Upper lobe of left lung (tissue), 4 donors: ENCODE measurements at regions not wholly inside any gene's neighbourhood (a gene's known extent, or its start where the extent isn't known, plus 50 kb on each side); places are given as distances from the start of the nearest gene placed in this dataset.

Experiments used
- CTCF ChIP-seq, 6 experiments: fragments of 450-650 bp in 4 of 6; fragments of 200-600 bp in 2 of 6; sonication (generic) in 2 of 6; IDR thresholded peaks; one replicate each; pipeline ENCODE4 v1.5.1; 2016 to 2019; ENCODE audit warnings: antibody characterized with exemption in 6 of 6
- EP300 ChIP-seq, 4 donors: sonication (generic); formaldehyde crosslinking; IDR thresholded peaks; one replicate each; pipeline ENCODE4 v1.5.1; 2017; ENCODE audit warnings: antibody characterized with exemption in 4 of 4, control low read depth in 2 of 4

- TF ChIP-seq CTCF (IDR thresholded peaks at IDR 0.05) = no peak
- no peak for TF ChIP-seq EP300 (IDR thresholded peaks at IDR 0.05)
Measured at GRCh38 chr5:167804512-167805220, 486.8 kb upstream of the WWC1 start.
